ENCODE measurements at regions not wholly inside any gene's neighbourhood (a gene's known extent, or its start where the extent isn't known, plus 50 kb on each side); places are given as distances from the start of the nearest gene placed in this dataset.

DNA sequence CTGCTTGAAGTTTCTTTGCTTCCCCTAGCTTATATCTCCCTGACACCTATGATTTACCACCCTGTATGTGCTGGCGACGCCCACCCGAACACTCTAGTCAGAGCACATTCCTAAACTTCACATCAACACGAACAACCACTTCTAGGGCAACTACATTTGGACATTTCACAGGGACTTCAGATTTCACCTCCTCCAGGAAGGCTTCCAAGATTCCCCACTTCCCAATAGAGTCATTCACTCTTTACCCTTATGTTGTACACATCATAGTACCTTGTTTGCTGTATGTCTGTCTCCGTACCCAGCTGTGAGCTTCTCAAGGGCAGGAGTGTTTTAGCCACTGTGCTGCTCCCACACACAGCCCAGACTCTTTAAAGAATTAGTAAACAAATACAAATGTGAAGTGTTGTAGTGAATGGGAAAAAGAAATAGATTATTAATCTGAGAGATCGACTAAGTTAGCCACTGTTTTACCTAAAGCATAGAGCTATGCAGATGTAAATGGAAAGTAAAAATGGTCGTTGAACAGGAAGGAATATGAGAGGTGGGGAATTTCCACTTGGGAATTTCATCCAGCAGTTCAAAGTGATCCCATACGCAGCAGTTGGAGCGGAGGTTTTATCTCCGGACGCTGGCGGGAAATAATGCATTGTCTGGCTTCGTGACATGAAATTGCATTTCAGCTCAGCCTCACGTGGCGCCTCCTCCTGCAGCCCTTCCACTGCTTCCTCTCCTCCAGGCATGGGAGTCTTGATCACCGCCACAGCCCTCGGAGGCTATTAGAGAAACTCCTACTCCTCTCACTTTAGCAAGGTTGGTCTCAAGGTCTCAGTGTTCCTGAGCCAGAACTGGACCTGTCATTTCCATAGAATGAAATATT is 233.4 kb upstream of the COPS8 start:
- no peak for DNase-seq (ENCODE audit: low read depth in 2 of 2)

DNA sequence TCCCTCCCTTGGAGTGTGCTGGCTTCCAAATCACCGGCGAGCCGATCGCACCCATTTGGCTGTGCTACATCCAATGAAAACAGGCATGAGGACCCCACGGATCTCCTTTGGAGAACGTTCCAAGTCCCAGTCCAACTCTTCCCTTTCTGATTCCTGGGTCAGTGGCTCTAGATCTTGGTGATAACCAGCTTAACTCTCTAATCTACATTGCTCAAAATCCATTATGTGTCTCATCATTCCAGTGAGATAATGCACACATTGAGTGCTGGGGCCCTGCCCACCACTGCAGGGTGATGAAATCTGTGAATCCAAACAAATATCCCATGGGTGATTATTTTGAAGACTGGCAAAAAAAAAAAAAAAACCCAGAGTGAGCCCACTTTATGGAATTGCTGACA is 232.7 kb upstream of the COPS8 start:
- DNase-seq (ENCODE audit: low read depth in 2 of 2), result no peak

DNA sequence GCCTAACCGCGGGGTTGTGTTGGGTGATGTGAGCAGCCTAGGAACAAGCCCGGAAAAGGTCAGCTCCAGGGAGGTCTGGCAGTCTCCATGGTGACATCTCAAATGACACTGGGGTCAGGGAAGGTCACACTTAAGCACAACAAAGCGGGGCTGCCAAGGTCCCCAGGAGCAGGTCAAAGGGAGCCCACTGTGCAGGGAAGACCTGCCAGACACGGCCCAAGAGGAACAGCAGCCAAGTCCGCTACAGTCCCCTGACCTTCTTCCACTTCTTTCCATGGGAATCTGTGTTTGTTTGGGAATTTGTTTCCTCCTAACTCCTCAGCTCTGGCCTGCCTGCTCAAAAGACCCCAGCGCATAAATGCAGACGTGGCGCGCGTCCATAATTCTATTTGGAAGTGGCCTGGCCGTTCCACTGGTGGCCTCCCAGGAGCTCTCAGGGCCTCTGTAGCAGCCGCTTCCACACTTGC is 232.1 kb upstream of the COPS8 start:
- DNase-seq (ENCODE audit: low read depth in 2 of 2), result no peak

DNA sequence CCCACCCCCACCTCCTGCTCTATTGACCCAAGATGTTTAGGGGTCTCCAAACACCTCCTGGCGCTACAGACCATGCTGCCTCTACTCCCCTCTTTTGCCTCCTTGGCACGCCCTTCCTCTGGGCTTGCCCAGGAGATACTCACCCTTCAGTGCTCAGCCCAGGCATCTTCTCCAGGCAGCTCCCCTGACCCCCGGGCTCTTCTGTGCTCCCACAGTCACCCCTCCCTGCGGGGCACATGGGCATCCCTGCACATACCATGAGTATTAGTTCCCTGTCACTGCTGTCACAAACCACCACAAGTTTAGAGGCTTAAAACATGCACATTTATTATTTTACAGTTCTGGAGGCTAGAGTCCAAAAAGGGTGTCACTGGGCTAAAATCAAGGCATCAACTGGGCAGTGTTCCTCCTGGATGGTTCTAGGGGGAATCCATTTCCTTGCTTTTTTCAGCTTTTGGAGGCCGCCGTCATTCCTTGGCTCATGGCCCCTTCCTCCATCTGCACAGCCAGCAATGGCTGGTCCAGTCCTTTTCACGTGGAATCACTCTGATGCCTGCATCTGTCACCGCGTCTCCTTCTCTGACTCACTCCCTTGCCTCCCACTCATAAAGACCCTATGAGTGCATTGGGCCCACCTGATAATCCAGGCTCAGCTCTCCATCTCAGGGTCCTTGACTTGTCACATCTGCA is 230.4 kb upstream of the COPS8 start:
- DNase-seq (ENCODE audit: low read depth in 2 of 2), result no peak

DNA sequence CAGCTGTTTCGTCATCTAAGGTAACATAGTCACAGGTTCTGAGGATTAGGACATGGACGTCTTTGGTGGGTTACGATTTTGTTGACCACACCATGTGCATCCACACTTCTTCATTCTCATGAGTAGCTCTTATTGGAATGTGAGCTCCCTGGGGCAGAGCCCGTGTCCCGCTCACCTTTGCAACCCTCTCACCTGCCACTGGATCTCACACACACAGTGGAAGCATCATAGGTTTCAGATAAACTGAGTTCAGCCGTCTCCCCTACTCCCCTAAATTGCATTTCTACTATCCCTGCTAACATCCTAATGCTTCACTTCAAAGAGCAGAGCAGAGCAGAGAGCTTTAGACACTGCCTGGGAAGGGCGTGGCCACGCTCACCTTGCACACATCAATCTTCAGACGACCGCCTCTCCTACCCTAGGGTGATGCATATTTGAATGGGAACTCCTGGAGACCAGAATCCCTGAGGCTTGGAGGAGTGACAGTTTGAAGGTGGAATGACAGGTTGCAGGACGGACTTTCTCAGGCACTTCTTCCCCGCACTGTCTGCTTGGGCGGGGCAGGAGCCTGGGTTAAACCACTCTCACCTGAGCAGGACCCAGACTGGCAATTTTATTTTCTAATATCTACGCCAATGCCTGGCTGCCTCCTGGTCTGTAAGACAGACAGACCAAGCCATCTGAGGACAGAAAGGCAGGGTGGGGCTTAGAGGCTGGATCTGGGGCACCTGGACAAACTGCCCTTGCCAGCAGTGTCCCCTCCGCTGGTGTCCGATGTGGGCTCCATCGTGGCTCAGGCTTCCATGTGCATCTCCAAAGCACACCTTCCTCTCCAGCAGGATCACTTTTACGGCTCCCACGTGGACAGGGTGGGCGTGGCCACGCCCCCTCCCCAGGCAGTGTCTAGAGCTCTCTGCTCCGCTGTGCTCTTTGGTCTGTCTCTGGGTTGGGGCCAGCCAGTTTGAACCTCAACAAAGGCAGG is 229.5 kb upstream of the COPS8 start:
- DNase-seq (ENCODE audit: low read depth in 2 of 2), result no peak

DNA sequence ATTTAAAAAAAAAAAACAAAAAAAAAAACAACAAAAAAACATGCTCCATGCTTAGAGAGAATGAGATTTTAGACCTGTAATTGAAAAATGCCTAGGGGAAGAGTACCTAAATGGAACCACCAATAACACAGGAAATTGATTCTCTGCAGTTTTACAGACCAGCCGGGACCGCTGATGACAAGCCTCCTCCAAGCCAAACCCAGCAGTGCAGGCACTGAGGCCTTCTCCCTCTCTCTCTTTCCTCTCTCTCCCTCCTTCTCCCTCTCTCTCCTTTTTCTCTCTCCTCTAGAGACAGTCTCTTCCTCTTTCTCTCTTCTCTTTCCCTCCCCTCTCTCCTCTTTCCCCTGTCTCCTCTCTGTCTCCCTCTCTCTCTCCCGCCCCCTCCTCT is 228.8 kb upstream of the COPS8 start:
- no peak for DNase-seq (ENCODE audit: low read depth in 2 of 2)

DNA sequence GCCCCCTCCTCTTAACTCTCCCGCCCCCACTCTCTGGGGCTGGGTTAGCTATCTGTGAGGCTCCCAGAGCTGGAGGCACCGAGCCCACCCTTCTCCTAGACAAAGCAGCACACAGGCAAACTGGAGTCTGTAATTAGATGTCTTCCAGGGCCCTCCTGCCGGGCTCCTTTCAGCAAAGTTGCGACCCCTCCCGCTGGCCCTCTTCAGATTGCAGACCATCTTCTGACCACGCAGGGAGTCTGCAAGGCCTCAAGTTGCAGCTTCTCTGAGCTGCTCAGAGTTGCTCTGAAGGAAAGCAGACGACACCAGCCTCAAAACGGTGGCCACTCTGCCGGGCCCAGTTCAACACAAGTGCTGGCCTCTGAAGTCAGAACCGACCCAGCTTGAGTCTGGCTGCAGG is 228.4 kb upstream of the COPS8 start:
- no peak for DNase-seq (ENCODE audit: low read depth in 2 of 2)

DNA sequence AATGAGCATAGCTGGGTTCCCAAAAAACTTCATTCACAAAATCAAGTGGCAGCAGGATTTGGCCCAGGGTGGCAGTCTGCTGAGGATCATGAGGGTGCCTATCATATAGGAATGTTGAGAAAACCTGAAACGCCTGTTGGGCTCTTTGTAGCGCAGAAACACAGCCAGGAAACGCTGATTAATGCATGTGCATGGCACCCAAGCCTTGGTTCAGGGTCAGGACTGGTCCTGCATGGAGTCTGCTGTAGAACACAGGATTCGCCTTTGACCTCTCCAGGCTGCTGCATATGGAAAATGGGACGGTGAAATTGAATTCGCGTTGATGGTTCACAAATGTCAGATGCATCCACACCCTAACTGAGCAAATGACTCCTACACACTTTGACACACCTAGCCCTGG is 227.9 kb upstream of the COPS8 start:
- no peak for DNase-seq (ENCODE audit: low read depth in 2 of 2)

DNA sequence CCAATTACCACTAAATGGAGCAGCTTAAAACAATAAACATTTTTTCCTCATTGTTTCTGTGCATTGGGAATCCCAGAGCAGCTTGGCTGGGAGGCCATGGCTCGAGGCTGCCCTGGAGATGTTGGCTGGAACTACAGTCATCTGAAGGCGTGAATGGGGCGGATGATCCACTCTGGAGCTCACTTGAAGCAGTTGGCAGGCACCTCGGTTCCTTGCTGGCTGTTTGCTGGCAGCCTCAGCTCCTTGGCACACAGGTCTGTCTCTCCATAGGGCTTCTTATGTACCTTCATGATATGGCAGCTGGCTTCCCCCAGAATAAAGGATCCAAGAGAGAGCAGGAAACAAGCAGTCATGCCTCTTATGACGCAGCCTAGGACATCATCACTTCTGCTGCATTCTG is 227.0 kb upstream of the COPS8 start:
- no peak for DNase-seq (ENCODE audit: low read depth in 2 of 2)

DNA sequence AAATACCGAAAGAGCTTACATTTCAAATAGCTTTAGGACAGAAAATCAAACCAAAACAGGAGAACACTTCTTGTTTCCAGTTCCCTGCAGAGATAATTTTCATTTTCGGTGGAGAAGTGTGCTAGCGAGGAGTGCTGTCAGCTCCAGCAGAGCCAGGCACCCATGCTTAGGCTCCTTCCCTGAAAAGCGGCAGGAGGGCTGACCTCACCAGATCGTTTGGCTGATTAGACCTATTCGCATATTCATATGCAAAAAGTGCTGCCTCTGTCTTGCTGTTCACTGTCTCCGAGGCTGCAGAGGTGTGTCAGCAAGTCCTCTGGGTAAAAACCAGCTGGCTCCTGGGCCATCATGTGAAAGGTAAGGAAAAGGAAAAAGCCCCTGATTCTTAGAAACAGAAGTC is 225.8 kb upstream of the COPS8 start:
- no peak for DNase-seq (ENCODE audit: low read depth in 2 of 2)

DNA sequence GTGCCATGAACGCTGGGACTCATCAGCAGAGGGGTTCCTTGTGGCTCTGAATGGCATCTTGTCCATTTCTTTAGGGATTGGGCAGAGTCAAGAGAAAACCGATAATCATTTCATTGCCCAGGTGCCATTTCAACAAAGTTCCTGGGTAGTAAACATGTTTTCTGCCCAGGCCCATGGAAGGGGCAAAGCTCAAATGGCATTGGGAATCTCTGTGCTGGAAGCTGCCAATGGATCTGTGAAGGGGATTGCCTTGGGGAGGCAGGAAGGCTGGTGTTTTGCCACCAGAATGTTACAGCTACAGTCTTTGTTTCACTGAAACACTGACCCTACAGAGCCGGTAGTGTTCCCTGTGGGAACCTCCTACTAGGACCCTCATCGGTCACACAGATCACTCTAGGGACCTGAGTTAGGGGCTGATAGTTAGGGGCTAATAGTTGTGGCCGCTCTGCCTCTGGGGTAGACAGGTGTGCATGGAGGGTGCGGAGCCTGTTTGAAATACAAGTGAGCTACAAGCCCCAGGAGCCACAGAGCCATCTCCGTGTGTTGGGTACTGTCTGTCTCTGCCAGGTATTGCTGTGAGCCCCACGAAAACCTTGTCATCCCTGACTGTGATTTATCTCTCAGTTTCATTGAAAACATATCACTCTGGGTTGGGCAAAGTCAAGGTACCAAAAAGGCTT is 224.4 kb upstream of the COPS8 start:
- DNase-seq (ENCODE audit: low read depth in 2 of 2), result no peak

DNA sequence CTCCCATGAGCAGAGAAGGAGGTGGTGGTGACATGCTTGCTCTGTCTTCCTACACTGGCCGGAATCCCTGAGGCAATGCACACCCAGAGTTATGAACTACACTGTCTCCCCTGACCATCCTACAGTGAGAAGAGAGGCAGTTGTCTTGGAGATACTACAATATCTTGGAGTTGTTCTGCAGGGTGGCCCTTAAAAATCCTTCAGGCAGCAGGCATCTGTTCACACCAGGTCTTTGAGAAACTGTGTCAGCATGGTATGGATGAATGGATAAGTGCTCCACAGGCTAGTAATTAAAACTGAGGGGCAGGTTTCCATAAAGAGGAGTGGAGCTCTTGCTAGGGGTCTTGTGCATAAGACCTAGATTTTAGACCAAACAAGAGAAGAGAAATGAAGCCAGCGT is 223.7 kb upstream of the COPS8 start:
- no peak for DNase-seq (ENCODE audit: low read depth in 2 of 2)

DNA sequence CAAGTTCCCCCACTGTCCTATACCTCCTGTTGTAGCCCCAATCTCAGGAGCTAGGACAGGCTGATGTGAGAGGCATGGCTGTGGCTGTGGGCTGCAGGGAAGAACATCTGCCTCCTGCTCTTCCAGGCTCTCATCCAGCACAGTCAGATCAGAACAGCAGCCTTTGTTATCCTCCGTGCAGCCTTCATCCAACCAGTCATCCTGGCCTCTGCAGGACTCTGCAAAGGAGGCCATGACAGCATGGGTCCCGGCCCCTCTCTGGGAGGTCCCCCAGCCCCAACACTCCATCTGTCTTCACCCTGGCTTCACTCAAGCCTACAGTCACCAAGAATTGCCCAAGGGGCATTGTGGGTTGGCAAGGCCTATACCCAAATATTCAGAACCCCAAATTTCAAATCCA is 223.2 kb upstream of the COPS8 start:
- DNase-seq (ENCODE audit: low read depth in 2 of 2), result no peak

DNA sequence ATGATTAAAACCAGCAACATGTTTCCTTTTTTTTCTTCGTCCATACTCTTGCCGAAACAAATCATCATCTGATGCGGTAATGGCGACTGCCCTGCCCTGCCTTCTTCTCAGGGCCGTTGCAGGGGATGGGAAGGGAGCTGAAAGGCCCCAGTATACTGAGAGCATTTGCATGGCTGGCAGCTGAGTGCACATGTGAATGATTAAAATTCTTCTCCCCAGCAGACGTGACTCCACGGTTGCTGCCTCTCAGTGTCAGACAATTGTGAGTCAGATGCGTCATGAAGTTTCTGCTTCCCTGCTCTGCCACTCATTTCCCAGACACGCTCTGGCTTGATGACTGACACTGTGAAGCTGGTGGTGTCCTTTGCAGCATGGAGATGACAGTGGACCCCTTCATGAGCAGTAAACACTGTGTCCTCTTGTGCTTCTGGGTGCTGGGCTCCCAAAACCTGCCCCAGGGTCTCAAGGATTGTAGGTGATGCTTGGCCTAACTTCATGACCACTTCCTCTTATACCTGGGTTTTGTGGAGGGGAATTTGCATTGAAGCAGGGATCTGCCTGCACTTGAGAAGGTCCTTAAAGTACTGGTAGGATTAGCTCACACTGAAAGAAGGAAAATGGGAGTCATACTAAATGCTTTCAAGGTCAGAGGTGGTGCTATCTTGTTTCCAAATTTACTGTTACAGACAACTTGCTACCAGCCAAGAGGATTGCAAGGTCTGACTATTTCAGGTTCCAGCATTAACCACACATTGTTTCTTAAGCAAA is 222.5 kb upstream of the COPS8 start:
- no peak for DNase-seq (ENCODE audit: low read depth in 2 of 2)

DNA sequence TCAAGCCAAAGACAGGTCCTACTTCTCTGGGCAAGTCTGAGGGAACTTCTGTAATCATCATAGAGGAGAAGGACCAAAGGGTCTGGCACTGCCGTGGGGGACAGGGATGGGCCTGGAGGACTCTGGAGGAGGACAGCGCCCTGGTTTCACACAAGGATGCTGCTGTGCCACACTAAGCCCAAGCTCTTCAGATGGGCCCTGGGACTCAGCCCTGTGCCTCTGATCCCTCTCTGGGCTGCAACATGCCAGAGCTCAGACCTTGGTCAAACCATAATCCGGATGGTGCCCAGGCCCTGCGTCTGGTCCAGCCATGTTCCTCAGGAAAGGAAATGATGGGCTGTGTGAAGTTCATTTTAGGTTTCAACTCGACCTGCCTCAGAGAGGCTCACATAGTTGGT is 222.0 kb upstream of the COPS8 start:
- DNase-seq (ENCODE audit: low read depth in 2 of 2), result no peak

DNA sequence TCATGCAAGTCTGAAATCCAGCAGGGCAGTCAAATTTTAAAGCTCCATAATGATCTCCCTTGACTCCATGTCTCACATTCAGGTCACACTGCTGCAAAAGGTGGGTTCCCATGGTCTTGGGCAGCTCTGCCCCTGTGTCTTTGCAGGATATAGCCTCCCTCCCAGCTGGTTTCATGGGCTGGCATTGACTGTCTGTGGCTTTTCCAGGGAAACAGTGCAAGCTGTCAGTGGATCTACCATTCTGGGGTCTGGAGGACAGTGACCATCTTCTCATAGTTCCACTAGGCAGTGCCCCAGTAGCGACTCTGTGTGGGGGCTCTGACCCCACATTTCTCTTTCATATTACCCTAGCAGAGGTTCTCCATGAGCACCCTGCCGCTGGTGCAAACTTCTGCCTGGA is 220.6 kb upstream of the COPS8 start:
- DNase-seq (ENCODE audit: low read depth in 2 of 2), result no peak

DNA sequence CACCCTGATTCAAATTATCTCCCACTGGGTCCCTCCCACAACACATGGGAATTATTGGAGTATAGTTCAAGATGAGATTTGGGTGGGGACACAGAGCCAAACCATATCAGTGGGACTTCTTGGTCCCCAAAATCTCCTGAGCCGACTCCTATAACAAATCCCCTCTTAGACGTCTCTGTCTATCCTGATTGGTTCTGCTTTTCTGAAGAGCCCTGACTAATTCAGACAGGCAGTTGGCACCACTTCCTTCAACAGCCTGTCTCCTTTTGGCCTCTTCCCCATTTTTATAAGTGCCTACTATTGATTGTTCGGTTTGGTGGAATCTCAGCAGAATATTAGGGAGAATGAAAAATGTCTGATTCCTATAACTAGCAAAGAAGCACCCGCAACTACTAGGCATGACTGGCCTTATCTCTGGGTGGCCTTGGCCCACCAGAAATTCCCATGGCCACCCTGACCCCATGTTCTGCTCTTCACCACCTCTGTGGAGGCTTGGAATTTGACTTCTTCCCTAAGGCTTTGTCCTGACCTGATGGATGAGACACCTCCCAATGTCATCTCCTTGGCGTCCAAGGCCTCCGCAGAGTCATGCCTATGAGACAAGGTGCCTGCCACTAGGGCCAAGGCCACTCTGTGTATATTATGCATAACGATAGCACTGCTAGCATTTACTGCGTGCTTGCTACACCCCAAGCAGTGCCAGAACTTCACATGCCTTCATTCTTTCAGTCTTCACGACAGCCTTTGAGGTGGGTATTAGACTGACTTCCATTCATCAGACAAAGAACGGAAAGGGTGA is 218.9 kb upstream of the COPS8 start:
- no peak for DNase-seq (ENCODE audit: low read depth in 2 of 2)

DNA sequence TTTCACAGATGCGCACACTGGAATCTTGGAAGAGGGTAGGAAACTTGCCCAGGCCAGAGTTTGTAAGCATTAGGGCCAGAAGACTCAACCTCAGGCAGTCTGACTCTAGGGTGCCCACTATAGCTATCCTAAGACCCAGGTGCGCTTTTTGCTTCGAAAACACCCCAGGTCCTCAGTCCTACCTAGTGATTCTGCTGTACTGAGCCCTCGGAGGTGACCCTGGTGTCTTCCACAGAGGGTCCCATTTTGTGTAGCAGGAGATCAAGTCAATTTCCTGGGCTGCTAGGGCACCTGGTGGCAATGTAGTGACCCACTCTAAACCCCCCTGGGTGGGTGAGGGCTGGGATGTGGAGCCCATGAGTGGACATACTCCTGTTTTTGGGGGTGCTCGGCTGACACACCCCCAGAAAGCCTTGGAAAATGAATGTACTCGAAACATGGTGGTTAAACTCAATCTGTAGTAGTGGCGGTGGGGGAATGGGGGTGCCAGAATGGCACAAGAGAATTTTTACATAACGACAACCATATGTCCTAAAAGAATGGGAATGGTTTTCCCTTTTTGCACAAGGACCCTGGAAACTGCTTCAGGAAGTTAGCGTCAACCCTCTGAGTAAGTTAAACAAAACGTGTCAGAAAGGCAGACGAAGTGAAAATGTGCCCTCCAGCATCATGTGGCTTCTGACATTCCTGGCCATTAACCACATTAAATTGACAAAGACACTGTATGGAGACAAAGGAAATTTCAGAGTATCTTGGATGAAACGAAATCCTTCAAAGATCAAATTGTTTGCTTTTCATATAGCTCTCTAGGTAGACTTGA is 218.0 kb upstream of the COPS8 start:
- no peak for DNase-seq (ENCODE audit: low read depth in 2 of 2)

DNA sequence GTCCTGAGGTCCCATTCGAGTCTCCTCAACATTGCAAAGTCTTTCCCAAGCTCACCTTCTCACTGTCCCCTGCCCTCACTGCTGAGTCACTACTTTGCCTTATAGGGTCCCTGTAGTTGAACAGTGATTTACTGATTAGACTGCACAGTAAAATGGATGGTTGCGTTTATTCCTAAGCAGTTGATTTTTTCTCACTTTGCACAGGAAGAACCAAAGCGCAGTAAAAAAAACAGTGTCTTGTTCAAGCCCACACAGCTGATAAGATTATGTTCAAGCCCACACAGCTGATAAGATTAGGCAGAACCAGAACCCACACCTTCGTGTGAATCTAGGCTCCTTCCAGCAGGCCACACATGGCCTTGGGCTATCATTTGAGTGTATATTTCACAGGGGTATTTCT is 215.3 kb upstream of the COPS8 start:
- DNase-seq (ENCODE audit: low read depth in 2 of 2), result no peak

Measured in stimulated activated CD8-positive, alpha-beta memory T cell treated with anti-CD3 and anti-CD28 coated beads, Interleukin-15, amount 100 ng/mL, for 48 hours (primary cell).